SK-N-SH (cell line): ENCODE measurements at regions not wholly inside any gene's neighbourhood (a gene's known extent, or its start where the extent isn't known, plus 50 kb on each side); places are given as distances from the start of the nearest gene placed in this dataset.

Experiments used
- CTCF ChIA-PET: fragments of 300-600, 350-600 bp; formaldehyde crosslinking; extraction: SDS; loops from one replicate; lab custom pipeline; 2021; lab: Yijun Ruan, JAX
- POLR2A ChIA-PET: fragments of 350-600 bp; sonication (Branson Sonifier 250); formaldehyde crosslinking; extraction: SDS; loops from one replicate; lab custom pipeline; 2020; ENCODE audit warnings: antibody characterized with exemption, inconsistent platforms; lab: Yijun Ruan, JAX
- DNase-seq: peaks from one replicate; pipeline ENCODE4 v3.0.0; 2012
- H2AFZ ChIP-seq: fragments of 200-600 bp; sonication (generic); 2 replicates; pipeline ENCODE4 v1.8.1; 2016; ENCODE audit warnings: antibody characterized with exemption, mild to moderate bottlenecking, low read depth
- H3F3A ChIP-seq: fragments of 200-600 bp; sonication (generic); replicated peaks from 2 replicates; pipeline ENCODE3; 2016; ENCODE audit warnings: antibody characterized with exemption, mild to moderate bottlenecking; ENCODE audit not compliant: insufficient read depth
- H3K27ac ChIP-seq, 2 experiments: fragments of 200-500 bp in 1 of 2; fragments of 200-600 bp in 1 of 2; sonication (Bioruptor generic) in 1 of 2; sonication (generic), shearing (Covaris generic) in 1 of 2; 2 replicates each; pipeline versions ENCODE4 v1.5.1 to v1.6.1; 2014 to 2016; ENCODE audit warnings: low read depth in 2 of 2, inconsistent platforms in 1 of 2, low read length in 1 of 2, mild to moderate bottlenecking in 1 of 2, mixed read lengths in 1 of 2
- H3K27me3 ChIP-seq: fragments of 200-600 bp; sonication (generic), shearing (Covaris generic); 2 replicates; pipeline ENCODE4 v1.6.1; 2016; ENCODE audit warnings: mixed run types; ENCODE audit not compliant: insufficient read depth
- H3K36me3 ChIP-seq, 2 experiments: fragments of 200-500 bp in 1 of 2; fragments of 200-600 bp in 1 of 2; sonication (Bioruptor generic) in 1 of 2; sonication (generic) in 1 of 2; replicated peaks in 1 of 2; 2 replicates each; pipeline versions ENCODE3 to v1.5.1; 2014 to 2016; ENCODE audit warnings: low read length in 1 of 2, mild to moderate bottlenecking in 1 of 2; ENCODE audit not compliant: insufficient read depth in 2 of 2, control insufficient read depth in 1 of 2
- H3K4me1 ChIP-seq, 2 experiments: fragments of 200-500 bp in 1 of 2; fragments of 200-600 bp in 1 of 2; sonication (Bioruptor generic) in 1 of 2; sonication (generic), shearing (Covaris generic) in 1 of 2; 2 replicates each; pipeline versions ENCODE4 v1.5.1 to v1.6.1; 2014 to 2016; ENCODE audit warnings: low read depth in 1 of 2, low read length in 1 of 2, mixed run types in 1 of 2; ENCODE audit not compliant: insufficient read depth in 2 of 2, control insufficient read depth in 1 of 2
- H3K4me2 ChIP-seq: fragments of 200-600 bp; sonication (generic), shearing (Covaris generic); 2 replicates; pipeline ENCODE4 v1.6.1; 2017; ENCODE audit warnings: mixed run types
- H3K4me3 ChIP-seq, 2 experiments: fragments of 200-500 bp in 1 of 2; fragments of 200-600 bp in 1 of 2; sonication (Bioruptor generic) in 1 of 2; sonication (generic), shearing (Covaris generic) in 1 of 2; 2 replicates each; pipeline versions ENCODE4 v1.5.1 to v1.8.1; 2014 to 2016; ENCODE audit warnings: low read depth in 2 of 2, inconsistent platforms in 1 of 2, low read length in 1 of 2, mild to moderate bottlenecking in 1 of 2, mixed read lengths in 1 of 2, moderate library complexity in 1 of 2
- H3K79me2 ChIP-seq: fragments of 200-600 bp; sonication (generic); 2 replicates; pipeline ENCODE4 v1.8.1; 2017; ENCODE audit warnings: mild to moderate bottlenecking; ENCODE audit not compliant: insufficient read depth
- H3K9ac ChIP-seq: fragments of 200-600 bp; sonication (generic); 2 replicates; pipeline ENCODE4 v1.6.1; 2017; ENCODE audit warnings: mixed run types
- H3K9me2 ChIP-seq: fragments of 200-600 bp; sonication (generic); 2 replicates; pipeline ENCODE4 v1.6.1; 2017; ENCODE audit warnings: mixed run types
- H3K9me3 ChIP-seq: fragments of 200-600 bp; sonication (generic); 2 replicates; pipeline ENCODE4 v1.6.1; 2017; ENCODE audit warnings: mixed run types, mild to moderate bottlenecking, moderate library complexity
- H4K20me1 ChIP-seq: fragments of 200-600 bp; sonication (generic); 2 replicates; pipeline ENCODE4 v1.6.1; 2017; ENCODE audit warnings: mild to moderate bottlenecking, mixed run types; ENCODE audit not compliant: insufficient read depth
- CHD2 ChIP-seq: fragments of 150-350 bp; IDR thresholded peaks from 2 replicates; pipeline ENCODE4 v1.6.1; 2018; ENCODE audit warnings: low read length; ENCODE audit not compliant: partially characterized antibody
- EP300 ChIP-seq, 2 experiments: IDR thresholded peaks; 2 replicates each; pipeline versions ENCODE4 v1.4.0 to v1.6.1; 2012; ENCODE audit warnings: borderline replicate concordance in 1 of 2, low read depth in 1 of 2, low read length in 1 of 2
- EZH2phosphoT487 ChIP-seq: fragments of 200-600 bp; sonication (generic); IDR thresholded peaks from 2 replicates; pipeline ENCODE4 v1.6.1; 2017; ENCODE audit warnings: low read depth, mixed run types, mild to moderate bottlenecking, antibody characterized with exemption, moderate library complexity, borderline replicate concordance
- FOSL2 ChIP-seq: IDR thresholded peaks from 2 replicates; pipeline ENCODE4 v1.4.0; 2012; ENCODE audit warnings: low read depth, mild to moderate bottlenecking, moderate library complexity, borderline replicate concordance
- FOXJ3 ChIP-seq: sonication (generic); formaldehyde crosslinking; IDR thresholded peaks from 2 replicates; pipeline ENCODE4 v1.5.1; 2020; ENCODE audit warnings: mild to moderate bottlenecking, missing genetic modification reagents
- FOXM1 ChIP-seq: IDR thresholded peaks from 2 replicates; pipeline ENCODE4 v1.4.0; 2012; ENCODE audit warnings: low read depth, mild to moderate bottlenecking
- GABPA ChIP-seq: IDR thresholded peaks from 2 replicates; pipeline ENCODE4 v1.4.0; 2012; ENCODE audit warnings: low read depth, mild to moderate bottlenecking
- GATA2 ChIP-seq: sonication (generic); formaldehyde crosslinking; IDR thresholded peaks from 2 replicates; pipeline ENCODE4 v1.5.0; 2020; ENCODE audit warnings: mild to moderate bottlenecking, missing genetic modification reagents
- JUND ChIP-seq: IDR thresholded peaks from 2 replicates; pipeline ENCODE4 v1.4.0; 2012
- MAX ChIP-seq: IDR thresholded peaks from 2 replicates; pipeline ENCODE4 v1.4.0; 2012; ENCODE audit warnings: low read depth
- MEF2A ChIP-seq: IDR thresholded peaks from 2 replicates; pipeline ENCODE4 v1.4.0; 2012; ENCODE audit warnings: low read depth, borderline replicate concordance
- MXI1 ChIP-seq: IDR thresholded peaks from 2 replicates; pipeline ENCODE4 v1.6.1; 2012; ENCODE audit warnings: mild to moderate bottlenecking, low read depth, low read length, improper control_type of control experiment
- NRF1 ChIP-seq: IDR thresholded peaks from 2 replicates; pipeline ENCODE4 v1.6.1; 2012; ENCODE audit warnings: low read depth, mild to moderate bottlenecking, low read length
- POLR2AphosphoS5 ChIP-seq: IDR thresholded peaks from 2 replicates; pipeline ENCODE4 v1.6.1; 2012; ENCODE audit warnings: low read depth, low read length
- RAD21 ChIP-seq: IDR thresholded peaks from 2 replicates; pipeline ENCODE4 v1.6.1; 2012; ENCODE audit warnings: mild to moderate bottlenecking, low read length
- RCOR1 ChIP-seq: fragments of 150-350 bp; IDR thresholded peaks from 2 replicates; pipeline ENCODE4 v1.6.1; 2017; ENCODE audit warnings: antibody characterized with exemption, low read length
- REST ChIP-seq: IDR thresholded peaks from 2 replicates; pipeline ENCODE4 v1.6.1; 2012; ENCODE audit warnings: mild to moderate bottlenecking, low read depth, low read length, moderate library complexity
- RFX5 ChIP-seq: IDR thresholded peaks from 2 replicates; pipeline ENCODE4 v1.6.1; 2012; ENCODE audit warnings: mild to moderate bottlenecking, improper control_type of control experiment, low read length
- RXRA ChIP-seq: IDR thresholded peaks from 2 replicates; pipeline ENCODE4 v1.4.0; 2012; ENCODE audit warnings: low read depth, mild to moderate bottlenecking, borderline replicate concordance
- SIN3A ChIP-seq: IDR thresholded peaks from 2 replicates; pipeline ENCODE4 v1.6.1; 2012; ENCODE audit warnings: low read depth, mild to moderate bottlenecking, low read length, moderate library complexity, borderline replicate concordance
- TAF1 ChIP-seq: IDR thresholded peaks from 2 replicates; pipeline ENCODE4 v1.6.1; 2012; ENCODE audit warnings: low read depth, mild to moderate bottlenecking, low read length, moderate library complexity, borderline replicate concordance
- USF1 ChIP-seq: IDR thresholded peaks from 2 replicates; pipeline ENCODE4 v1.4.0; 2012; ENCODE audit warnings: low read depth, borderline replicate concordance
- YY1 ChIP-seq: IDR thresholded peaks from 2 replicates; pipeline ENCODE4 v1.4.0; 2012; ENCODE audit warnings: low read depth, mild to moderate bottlenecking
- ZBTB33 ChIP-seq: IDR thresholded peaks from 2 replicates; pipeline ENCODE4 v1.4.0; 2012; ENCODE audit warnings: low read depth, borderline replicate concordance
- WGBS: methylation state at CpG from one replicate; pipeline ENCODE4 v1.1.6; 2017; ENCODE audit warnings: low lambda C conversion rate; 5-methylcytosine and 5-hydroxymethylcytosine counted together

- no peak for TF ChIP-seq CHD2
- no peak for TF ChIP-seq POLR2AphosphoS5
- TF ChIP-seq RXRA = no peak
- TF ChIP-seq RAD21 = no peak
- no peak for TF ChIP-seq FOXJ3 (CRISPR knock-in tag)
- TF ChIP-seq NRF1 = no peak
These were observed 940.5 kb upstream of the DDX18 start (continued) for GRCh38 chr2:116874021-116874420.

GRCh38 chr2:116877274-116877673 lies 937.2 kb upstream of the DDX18 start:
- WGBS = 8% methylated on average over 1 of the region's 1 CpG
- H3K79me2 ChIP-seq = no peaks in the 10 kb centered on the region
- no peak overlapping the region for H3K9ac ChIP-seq
- H3K4me1 ChIP-seq = peaks cover 0 to 2% of the 10 kb centered on the region in 2 experiments; a peak in 2 of 4 replicates
- no peak for DNase-seq
- ChIA-PET POLR2A (no interaction called here), CTCF (no interaction called here)
- no peaks in the 10 kb centered on the region for H3K9me2 ChIP-seq
- no peaks in the 10 kb centered on the region for H4K20me1 ChIP-seq
- no peaks in the 10 kb centered on the region for H3K36me3 ChIP-seq
- H3F3A ChIP-seq = no peaks in the 10 kb centered on the region
- no peaks in the 10 kb centered on the region for H3K27me3 ChIP-seq
- H3K9me3 ChIP-seq = no peaks in the 10 kb centered on the region; the same call in 1 of the 2 replicates
- no peak overlapping the region for H2AFZ ChIP-seq
- TF ChIP-seq MXI1 (no peak), GABPA (no peak), CHD2 (no peak), SIN3A (no peak), JUND (no peak), POLR2AphosphoS5 (no peak), TAF1 (no peak), RCOR1 (no peak), REST (no peak), GATA2 (no peak), MAX (no peak), ZBTB33 (no peak), MEF2A (no peak), RFX5 (no peak), FOSL2 (no peak), FOXM1 (no peak), USF1 (no peak), EZH2phosphoT487 (no peak), EP300 (IDR thresholded peaks at IDR 0.05; ENCODE audit: borderline replicate concordance in 1 of 2, low read depth in 1 of 2, low read length in 1 of 2) (no peak), YY1 (no peak)
- no peak overlapping the region for H3K4me3 ChIP-seq
- no peak overlapping the region for H3K4me2 ChIP-seq
- no peak overlapping the region for H3K27ac ChIP-seq
